ENCODE measurements at regions not wholly inside any gene's neighbourhood (a gene's known extent, or its start where the extent isn't known, plus 50 kb on each side); places are given as distances from the start of the nearest gene placed in this dataset.

GRCh38 chr17:71757956-71758355, 362.9 kb upstream of the SOX9 start:
- intact Hi-C loops (cut with DNase I; ENCODE audit: low total_unique reads): no loop called here
- no peak for TF ChIP-seq CTCF (IDR thresholded peaks at IDR 0.05)
- TF ChIP-seq POLR2A (IDR thresholded peaks at IDR 0.05): no peak
- DNase-seq (ENCODE audit: low spot score in 2 of 2): no peak
- 92 to 100% methylated on average over 1 of the region's 1 CpG for WGBS, 2 donors
- H3K4me3 ChIP-seq (ENCODE audit: low read depth, poor library complexity, severe bottlenecking): no peak overlapping the region

- TF ChIP-seq POLR2A (IDR thresholded peaks at IDR 0.05) (no peak), CTCF (IDR thresholded peaks at IDR 0.05) (no peak)
- DNase-seq (ENCODE audit: low spot score in 2 of 2): no peak
- H3K4me3 ChIP-seq (ENCODE audit: low read depth, poor library complexity, severe bottlenecking): no peak overlapping the region
- intact Hi-C loops (cut with DNase I; ENCODE audit: low total_unique reads): no loop called here
- WGBS, 2 donors: 71 to 74% methylated on average over 8 of the region's 8 CpGs
Observed at GRCh38 chr17:71759422-71760060, 361.3 kb upstream of the SOX9 start.

GRCh38 chr17:71760062-71760720, 360.6 kb upstream of the SOX9 start:
- no peak overlapping the region for H3K4me3 ChIP-seq (ENCODE audit: low read depth, poor library complexity, severe bottlenecking)
- TF ChIP-seq CTCF (IDR thresholded peaks at IDR 0.05): no peak
- TF ChIP-seq POLR2A (IDR thresholded peaks at IDR 0.05): no peak
- WGBS, 2 donors: 53 to 58% methylated on average over 6 of the region's 6 CpGs
- DNase-seq (ENCODE audit: low spot score in 2 of 2): no peak
- intact Hi-C loops (cut with DNase I; ENCODE audit: low total_unique reads): no loop called here

GRCh38 chr17:71762526-71762925, 358.3 kb upstream of the SOX9 start:
- 72 to 77% methylated on average over 3 of the region's 3 CpGs for WGBS, 2 donors
- no peak for DNase-seq (ENCODE audit: low spot score in 2 of 2)
- intact Hi-C loops (cut with DNase I; ENCODE audit: low total_unique reads): no loop called here
- TF ChIP-seq POLR2A (IDR thresholded peaks at IDR 0.05) (no peak), CTCF (IDR thresholded peaks at IDR 0.05) (no peak)
- H3K4me3 ChIP-seq (ENCODE audit: low read depth, poor library complexity, severe bottlenecking): no peak overlapping the region

GRCh38 chr17:71764505-71764904, 356.3 kb upstream of the SOX9 start:
- 62 to 64% methylated on average over 3 of the region's 3 CpGs for WGBS, 2 donors
- TF ChIP-seq CTCF (IDR thresholded peaks at IDR 0.05) (no peak), POLR2A (IDR thresholded peaks at IDR 0.05) (no peak)
- no peak for DNase-seq (ENCODE audit: low spot score in 2 of 2)

More at GRCh38 chr17:71764505-71764904, 356.3 kb upstream of the SOX9 start:
- intact Hi-C loops (cut with DNase I; ENCODE audit: low total_unique reads): no loop called here
- no peak overlapping the region for H3K4me3 ChIP-seq (ENCODE audit: low read depth, poor library complexity, severe bottlenecking)
